ENCODE measurements at regions not wholly inside any gene's neighbourhood (a gene's known extent, or its start where the extent isn't known, plus 50 kb on each side); places are given as distances from the start of the nearest gene placed in this dataset.

GRCh38 chr4:32423267-32423666 lies 1703.1 kb downstream of the PCDH7 start:
- Histone ChIP-seq H3K23me2 (ENCODE audit: low read depth, low read length) (no peaks in the 10 kb centered on the region), H2BK120ac (replicated peaks; ENCODE audit: low read depth, low read length) (no peak overlapping the region), H3K14ac (ENCODE audit: insufficient read length) (no peak overlapping the region), H3K36me3 (ENCODE audit: control insufficient read depth in 2 of 4, insufficient read depth in 4 of 4, low read length in 3 of 4) (no peaks in the 10 kb centered on the region; a peak in 1 of 8 replicates), H4K20me1 (replicated peaks in 1 of 2; ENCODE audit: control insufficient read depth in 1 of 2, insufficient read depth in 2 of 2, low read length in 2 of 2) (no peaks in the 10 kb centered on the region), H4K5ac (ENCODE audit: insufficient read length, low read depth, low read length) (no peak overlapping the region), H3K56ac (replicated peaks; ENCODE audit: insufficient read length, low read depth, low read length) (no peak overlapping the region), H2BK12ac (ENCODE audit: low read depth, low read length) (no peak overlapping the region), H3K79me1 (ENCODE audit: low read depth, low read length) (no peaks in the 10 kb centered on the region), H3K27me3 (replicated peaks in 1 of 4; ENCODE audit: control insufficient read depth in 3 of 4, extremely low read depth in 1 of 4, insufficient read depth in 3 of 4, low read length in 3 of 4) (no peaks in the 10 kb centered on the region), H3K27ac (ENCODE audit: low read depth, low read length) (no peak overlapping the region), H3K4ac (replicated peaks; ENCODE audit: insufficient read length, low read depth, low read length) (no peak overlapping the region), H3K4me1 (replicated peaks in 1 of 4; ENCODE audit: control insufficient read depth in 3 of 4, insufficient read depth in 4 of 4, low read length in 3 of 4) (no peaks in the 10 kb centered on the region), H3K9ac (replicated peaks in 1 of 4; ENCODE audit: extremely low read depth in 1 of 4, low read depth in 3 of 4, low read length in 3 of 4) (no peak overlapping the region), H2BK5ac (ENCODE audit: low read depth, low read length) (no peak overlapping the region), H2BK20ac (ENCODE audit: low read length) (no peak overlapping the region), H3K18ac (ENCODE audit: extremely low read depth, low read length) (no peak overlapping the region), H3K79me2 (ENCODE audit: control insufficient read depth in 1 of 2, insufficient read depth in 2 of 2, low read length in 2 of 2) (no peaks in the 10 kb centered on the region), H2AFZ (ENCODE audit: low read length) (no peak overlapping the region), H2AK5ac (ENCODE audit: low read depth, low read length) (no peak overlapping the region), H2BK15ac (ENCODE audit: low read length) (no peak overlapping the region), H3K4me2 (ENCODE audit: insufficient read depth in 1 of 2, low read depth in 2 of 2, low read length in 2 of 2) (no peak overlapping the region), H4K91ac (replicated peaks; ENCODE audit: insufficient read length, low read length) (no peak overlapping the region), H3K23ac (ENCODE audit: insufficient read length) (no peak overlapping the region), H3K4me3 (ENCODE audit: extremely low read depth in 1 of 4, insufficient read depth in 2 of 4, low read depth in 3 of 4, low read length in 4 of 4) (no peak overlapping the region), H3K9me3 (ENCODE audit: insufficient read depth in 2 of 2, low read depth in 1 of 2, low read length in 1 of 2) (no peaks in the 10 kb centered on the region), H4K8ac (ENCODE audit: extremely low read depth, insufficient read depth, low read length) (no peak overlapping the region)
- WGBS, 2 experiments (ENCODE audit: extremely low coverage in 1 of 2, insufficient coverage in 1 of 2, insufficient read length in 1 of 2, insufficient replicate concordance in 2 of 2, low coverage in 1 of 2, low lambda C conversion rate in 2 of 2, missing lambda C conversion rate in 1 of 2): 88% methylated on average over 3 of the region's 3 CpGs; no CpG with 5 or more reads in 1 of the 2 experiments
- ChIA-PET CTCF (ENCODE audit: partially characterized antibody) (no interaction called here), POLR2A (ENCODE audit: partially characterized antibody) (no interaction called here)
- DNase-seq (ENCODE audit: low read depth in 1 of 2, low spot score in 2 of 2): no peak
- FAIRE-seq: no peak
- TF ChIP-seq GTF2F1 (IDR thresholded peaks at IDR 0.05; ENCODE audit: borderline replicate concordance, low read depth, low read length) (no peak), HDAC6 (IDR thresholded peaks at IDR 0.05; ENCODE audit: low read depth, low read length) (no peak), POU5F1 (IDR thresholded peaks at IDR 0.05; ENCODE audit: low read depth, low read length) (no peak), CTCF (IDR thresholded peaks at IDR 0.05; ENCODE audit: control extremely low read depth in 1 of 3, insufficient read depth in 1 of 3, low read depth in 1 of 3, low read length in 3 of 3) (no peak), SAP30 (IDR thresholded peaks at IDR 0.05; ENCODE audit: insufficient read depth, insufficient replicate concordance, low read length) (no peak), MAX (IDR thresholded peaks at IDR 0.05) (no peak), CHD2 (IDR thresholded peaks at IDR 0.05; ENCODE audit: low read length) (no peak), CHD1 (IDR thresholded peaks at IDR 0.05; ENCODE audit: low read depth, low read length) (no peak), ZNF274 (IDR thresholded peaks at IDR 0.05; ENCODE audit: borderline replicate concordance, extremely low read depth, low read length) (no peak), EP300 (IDR thresholded peaks at IDR 0.05; ENCODE audit: borderline replicate concordance in 1 of 2, low read depth in 2 of 2, low read length in 2 of 2) (no peak), HDAC2 (IDR thresholded peaks at IDR 0.05; ENCODE audit: borderline replicate concordance in 1 of 2, low read depth in 2 of 2, low read length in 2 of 2) (no peak), TBP (IDR thresholded peaks at IDR 0.05; ENCODE audit: low read depth, low read length) (no peak)
